Activated T-cell treated with anti-CD3 and anti-CD28 coated beads, Interleukin-2, amount 50 U/mL, for 48 hours (primary cell): ENCODE measurements at regions not wholly inside any gene's neighbourhood (a gene's known extent, or its start where the extent isn't known, plus 50 kb on each side); places are given as distances from the start of the nearest gene placed in this dataset.
"Not testable (repeated sequence)": the region's sequence is repeated elsewhere in the genome, so short reads cannot be mapped to it uniquely, and the experiment has no call there.

Experiments used
- DNase-seq, 2 experiments: peaks; one replicate each; pipeline ENCODE4 v3.0.0-alpha.2; 2020

GRCh38 chr2:16459606-16460005 is 206.0 kb downstream of the CYRIA start:
- no peak for DNase-seq

- DNase-seq, result no peak
Observed at GRCh38 chr2:16454621-16455020, 211.0 kb downstream of the CYRIA start.

DNA sequence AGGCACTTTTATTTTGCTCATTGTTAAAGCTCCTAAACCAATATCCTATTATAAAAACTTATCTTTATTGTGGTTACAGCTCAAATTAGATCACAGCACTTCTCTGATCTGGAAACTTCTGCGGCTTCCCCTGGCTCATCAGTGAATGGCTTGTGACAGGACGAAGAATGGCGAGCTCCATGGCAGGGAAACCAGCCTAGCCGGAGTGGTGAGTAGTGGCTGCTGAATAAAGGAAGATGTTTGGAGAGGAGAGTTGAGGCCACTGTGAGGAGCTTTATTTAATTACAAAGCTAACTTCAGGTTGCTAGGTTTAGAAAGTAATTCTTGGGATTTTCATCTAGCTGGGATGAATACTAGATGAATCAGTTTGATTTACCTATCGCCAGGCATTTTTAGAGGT is 213.5 kb downstream of the CYRIA start:
- no peak for DNase-seq

DNA sequence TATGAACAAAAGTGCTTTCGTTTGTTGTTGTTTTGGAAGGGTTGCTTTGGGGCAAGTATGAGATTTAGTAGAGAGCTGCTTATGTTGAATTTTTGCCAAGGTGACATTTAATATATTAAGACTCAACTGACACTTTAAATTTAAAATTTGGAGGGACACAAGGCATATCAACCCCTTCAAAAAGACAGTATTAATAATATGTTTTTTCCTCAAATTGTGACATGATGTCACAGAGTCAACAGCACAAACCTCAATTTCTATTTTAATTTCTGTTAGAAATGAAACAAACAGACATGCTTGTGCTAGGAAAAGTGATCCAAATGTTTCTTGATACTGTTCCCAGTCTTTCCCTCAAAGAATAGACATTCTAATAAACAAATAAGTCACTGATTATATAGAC is 218.9 kb downstream of the CYRIA start:
- DNase-seq, result no peak

GRCh38 chr2:16442971-16443370 is 222.7 kb downstream of the CYRIA start:
- DNase-seq, result no peak

- DNase-seq, result no peak
Observed at GRCh38 chr2:16441431-16441830, 224.2 kb downstream of the CYRIA start.

- no peak for DNase-seq
Observed at GRCh38 chr2:16440898-16441297, 224.7 kb downstream of the CYRIA start.

DNA sequence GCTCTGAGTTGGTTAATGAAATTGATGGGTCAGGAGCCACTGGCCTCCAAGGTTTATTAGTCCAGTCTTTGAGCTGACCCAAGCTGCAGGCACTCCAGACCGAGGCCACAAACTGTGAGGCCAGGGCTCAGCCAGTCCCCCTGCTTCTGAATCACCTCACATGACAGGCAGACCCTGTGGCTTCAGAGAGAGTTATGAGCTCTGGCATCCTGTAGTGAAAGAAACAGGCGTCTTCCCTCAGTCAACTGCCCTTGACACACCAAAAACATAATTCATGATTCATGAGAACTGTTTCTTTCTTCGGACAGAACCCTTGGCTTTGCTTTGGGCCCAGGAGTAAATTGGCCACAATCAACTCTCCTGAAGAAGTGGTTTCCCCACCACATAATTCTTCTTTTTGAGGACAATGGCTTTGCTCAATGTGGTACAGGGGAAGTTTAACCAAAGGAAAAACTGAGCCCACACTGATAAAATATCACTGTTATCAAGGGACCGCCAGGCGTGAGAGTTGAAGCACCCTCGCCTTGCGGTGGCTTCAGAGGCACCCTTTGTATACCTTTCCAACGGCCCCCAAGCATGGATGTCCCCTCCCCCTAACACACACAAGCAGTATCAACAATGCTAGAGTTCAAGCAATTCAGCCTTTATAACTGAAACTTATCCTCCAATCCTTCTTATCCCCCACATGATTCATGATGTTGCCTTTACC is 226.9 kb downstream of the CYRIA start:
- no peak for DNase-seq

DNA sequence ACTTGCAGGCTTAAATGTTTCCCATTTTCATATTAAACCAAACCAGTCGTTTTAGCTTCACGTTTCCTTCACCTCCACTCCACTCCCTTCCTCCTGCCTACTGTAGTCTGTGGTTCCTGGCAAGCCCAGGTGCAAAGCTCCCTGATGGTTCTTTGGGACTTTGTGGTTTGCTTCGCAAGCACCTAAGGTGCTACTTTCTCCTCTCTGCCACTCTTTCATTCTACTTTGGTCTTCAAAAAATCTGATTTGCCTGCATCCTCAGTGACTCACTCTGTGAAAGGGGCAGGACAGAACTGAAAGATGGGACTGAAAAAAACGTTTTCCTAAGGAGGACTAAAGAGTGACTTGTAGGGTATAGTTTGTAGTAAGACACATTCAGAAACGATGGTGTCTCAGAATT is 228.4 kb downstream of the CYRIA start:
- no peak for DNase-seq

DNA sequence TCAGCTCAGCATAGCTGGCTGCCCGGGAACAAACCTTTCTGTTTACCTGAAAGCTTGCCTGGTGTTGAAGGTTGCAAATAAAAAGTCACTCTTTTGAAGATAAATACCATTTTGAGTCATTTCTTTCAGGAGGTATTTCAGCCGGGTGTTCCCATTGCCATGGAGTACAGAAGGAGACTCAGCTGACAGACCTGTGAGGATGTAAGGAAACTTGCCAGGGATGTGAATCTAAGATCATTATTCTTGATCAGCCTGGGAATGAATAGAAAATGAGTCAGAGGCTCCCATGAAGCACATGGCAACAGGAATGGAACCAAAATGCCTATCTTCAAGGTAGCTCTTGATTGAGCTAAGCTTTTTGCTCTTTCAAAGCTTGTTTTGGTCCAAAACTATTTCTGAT is 231.2 kb downstream of the CYRIA start:
- DNase-seq, result no peak

- DNase-seq, result no peak
Observed at GRCh38 chr2:16430846-16431245, 234.8 kb downstream of the CYRIA start.

DNA sequence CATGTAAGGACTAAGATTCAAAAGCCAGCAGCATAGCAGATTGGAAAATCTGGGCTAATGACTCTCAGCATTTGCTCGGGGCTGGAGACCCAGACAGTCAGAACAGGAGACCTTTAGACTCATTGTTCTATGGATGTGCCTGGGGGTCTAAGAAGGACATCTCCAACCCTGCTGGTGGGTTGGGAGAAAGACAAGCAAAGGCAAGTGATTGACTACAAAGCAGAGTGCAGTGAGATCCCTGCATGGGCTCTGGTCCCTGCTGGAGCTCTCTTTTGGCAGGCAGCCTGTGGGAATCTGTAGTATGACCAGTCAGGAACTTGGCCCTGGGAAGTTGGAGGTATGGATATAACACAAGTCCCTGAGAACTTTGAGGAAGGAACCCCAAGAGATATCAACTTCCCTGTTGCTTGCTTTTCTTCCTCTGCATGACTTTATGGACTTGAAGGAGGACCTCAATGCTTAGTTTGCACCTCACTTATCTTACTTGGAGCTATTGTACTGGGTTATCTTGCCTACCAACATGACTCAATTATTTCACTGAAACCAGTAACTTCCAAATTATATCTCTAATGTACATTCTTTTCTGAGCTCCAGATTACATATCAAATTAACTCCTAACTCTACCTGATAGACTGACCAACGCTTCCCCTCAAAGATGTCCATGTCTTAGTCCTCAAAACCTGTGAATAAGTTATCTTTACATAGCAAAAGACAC is 236.0 kb downstream of the CYRIA start:
- DNase-seq, result no peak

DNA sequence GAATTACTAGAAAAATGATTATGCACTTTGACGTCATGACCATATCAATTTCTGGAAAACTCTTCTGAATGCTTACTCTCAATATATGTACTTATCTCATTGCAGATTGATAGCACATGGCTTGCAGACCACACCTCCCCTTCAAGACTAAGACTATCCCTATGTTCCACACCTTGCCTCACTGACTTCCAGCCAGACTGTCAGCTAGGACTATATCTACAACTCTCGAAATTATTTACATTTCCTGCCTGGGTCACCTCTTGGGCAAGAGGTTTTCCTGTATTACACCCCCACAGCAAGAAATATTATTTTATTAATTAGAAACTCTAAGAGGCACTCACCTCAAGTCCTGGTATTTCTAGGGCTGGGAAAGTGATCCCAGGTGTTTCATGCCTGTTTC is 236.6 kb downstream of the CYRIA start:
- DNase-seq, result no peak

DNA sequence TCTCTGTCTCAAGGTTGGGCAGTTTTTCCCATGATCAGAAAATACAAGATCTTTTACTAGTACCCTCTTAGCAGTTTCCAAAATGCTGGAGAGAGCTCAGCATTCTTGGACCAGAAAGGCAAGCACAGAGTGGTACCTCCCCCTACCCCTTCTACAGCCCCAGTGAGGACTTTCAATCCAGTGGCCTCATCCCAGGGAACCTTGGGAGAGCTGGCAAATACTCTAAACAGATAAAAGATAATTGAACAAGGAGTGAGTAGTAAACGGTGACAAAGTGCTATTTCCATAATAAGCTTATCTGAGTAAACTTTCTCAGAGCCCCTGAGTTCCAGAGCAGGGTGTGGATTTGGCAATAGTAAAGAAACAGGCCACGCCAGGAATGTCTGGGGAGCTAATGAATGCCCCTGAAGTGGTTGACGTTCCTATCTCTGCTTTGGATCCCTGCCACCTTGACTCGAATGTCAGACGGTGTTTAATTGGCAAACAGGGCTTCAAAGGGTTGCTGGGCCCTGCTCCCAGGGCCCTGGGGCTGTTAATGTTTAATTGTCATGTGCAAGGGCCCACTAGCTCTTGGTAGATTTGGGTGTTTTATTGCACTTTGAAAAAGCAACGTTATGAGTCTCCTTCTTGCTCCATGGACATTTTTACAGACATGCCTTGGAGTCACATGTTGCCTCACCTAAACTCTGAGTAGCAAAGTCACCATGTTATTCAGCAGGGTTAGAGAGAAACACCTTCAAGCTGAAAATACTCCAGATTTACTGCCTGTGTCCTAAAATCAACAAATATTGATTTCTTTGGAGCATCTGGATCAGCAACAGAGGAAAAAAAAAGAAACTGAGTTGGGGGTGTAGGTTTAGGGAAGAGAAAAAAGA is 239.9 kb downstream of the CYRIA start:
- DNase-seq, result no peak

DNA sequence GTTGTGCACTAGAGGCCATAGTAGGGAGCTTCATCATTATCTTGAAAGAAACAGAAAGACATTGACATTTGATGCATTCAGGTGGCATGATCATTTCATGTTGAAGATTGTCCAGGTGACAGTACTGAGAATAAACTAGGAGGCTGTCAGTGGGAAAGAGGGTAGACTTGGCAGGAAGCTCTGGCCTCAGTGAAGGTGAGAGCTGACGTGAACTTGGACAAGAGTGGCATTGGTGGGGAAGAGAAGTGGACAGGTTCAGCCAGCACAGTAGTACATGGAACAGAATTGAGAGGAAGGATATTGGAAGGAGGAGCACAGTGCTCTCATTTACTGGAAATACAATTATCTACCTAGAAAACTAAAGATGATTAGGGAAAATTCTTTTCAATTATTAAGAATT is 245.2 kb downstream of the CYRIA start:
- DNase-seq, result no peak

- no peak for DNase-seq
Observed at GRCh38 chr2:16417726-16418125, 247.9 kb downstream of the CYRIA start.

DNA sequence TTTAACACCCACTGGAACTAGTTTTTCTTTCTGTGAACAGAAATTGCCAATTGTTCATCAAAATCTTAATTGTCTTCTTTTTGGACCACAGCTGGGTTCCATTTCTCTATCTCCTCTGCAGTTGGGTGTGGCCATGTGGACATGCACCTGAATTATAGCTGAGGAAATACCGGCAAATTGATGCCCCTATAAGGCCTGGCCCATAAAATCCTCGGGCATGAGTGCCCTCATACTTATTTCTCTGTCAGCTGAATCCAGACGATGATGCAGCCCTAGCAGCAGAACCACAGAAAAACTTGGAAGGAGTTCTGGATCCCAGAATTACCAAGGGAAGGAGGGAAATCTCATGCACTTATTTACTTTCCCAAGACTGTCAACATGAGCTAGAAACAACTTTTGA is 249.0 kb downstream of the CYRIA start:
- no peak for DNase-seq

GRCh38 chr2:16415861-16416260 is 249.8 kb downstream of the CYRIA start:
- DNase-seq, result not testable (repeated sequence)

DNA sequence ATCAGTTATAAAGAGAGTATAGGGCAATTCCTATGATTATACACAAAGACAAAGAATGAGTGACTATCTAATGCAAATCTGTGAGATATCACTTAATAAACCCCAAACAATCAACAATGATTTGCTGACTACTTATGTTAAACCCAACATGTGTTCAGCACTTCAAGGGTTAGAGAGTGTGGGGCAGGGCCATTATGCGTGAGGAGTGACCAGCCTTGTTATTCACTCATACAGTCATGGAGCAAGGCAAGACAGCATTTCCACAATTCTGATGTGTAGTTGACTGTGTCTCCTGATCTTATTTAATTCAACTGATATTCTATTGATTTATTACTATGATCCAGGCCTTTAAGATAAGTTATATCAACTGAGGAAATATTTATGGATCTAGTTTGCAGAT is 251.7 kb downstream of the CYRIA start:
- no peak for DNase-seq

- no peak for DNase-seq
Observed at GRCh38 chr2:16413285-16413684, 252.3 kb downstream of the CYRIA start.

GRCh38 chr2:16412321-16413030 is 253.2 kb downstream of the CYRIA start:
- no peak for DNase-seq

GRCh38 chr2:16411788-16412187 is 253.8 kb downstream of the CYRIA start:
- no peak for DNase-seq

DNA sequence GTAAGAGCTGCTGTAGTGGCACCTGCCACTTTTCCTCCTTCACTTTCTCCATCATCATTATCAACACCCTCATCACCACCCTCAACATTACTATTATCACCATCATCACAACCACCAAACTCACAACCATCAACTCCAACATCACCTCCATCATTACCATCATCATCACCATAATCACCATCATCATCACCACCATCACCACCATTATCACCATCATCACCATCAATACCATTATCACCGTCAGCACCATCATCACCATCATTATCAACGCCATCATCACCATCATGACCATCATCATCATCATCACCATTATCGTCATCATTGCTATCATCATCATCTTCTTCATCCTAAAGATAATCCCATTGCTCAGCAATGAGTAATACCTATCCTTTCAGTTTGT is 255.8 kb downstream of the CYRIA start:
- DNase-seq, result no peak
